H9 (cell line): ENCODE measurements at regions not wholly inside any gene's neighbourhood (a gene's known extent, or its start where the extent isn't known, plus 50 kb on each side); places are given as distances from the start of the nearest gene placed in this dataset.

Source experiments
- DNase-seq: peaks from one replicate; pipeline ENCODE4 v3.0.0-alpha.2; 2017
- H2AFZ ChIP-seq: one replicate; pipeline ENCODE4 v1.6.1; 2013; ENCODE audit warnings: mild to moderate bottlenecking, low read length, control low read depth, moderate library complexity
- H2AK5ac ChIP-seq: 2 replicates; pipeline ENCODE4 v1.6.1; 2013; ENCODE audit warnings: low read length, control low read depth, mixed read lengths; ENCODE audit not compliant: insufficient read length
- H2BK120ac ChIP-seq: one replicate; pipeline ENCODE4 v1.6.1; 2013; ENCODE audit warnings: low read depth, mild to moderate bottlenecking, low read length, control low read depth, inconsistent platforms; ENCODE audit not compliant: poor library complexity, severe bottlenecking
- H2BK12ac ChIP-seq: 2 replicates; pipeline ENCODE4 v1.6.1; 2013; ENCODE audit warnings: low read length, control low read depth, mixed read lengths, low read depth; ENCODE audit not compliant: insufficient read length
- H2BK15ac ChIP-seq: 2 replicates; pipeline ENCODE4 v1.6.1; 2013; ENCODE audit warnings: low read depth, low read length, control low read depth
- H2BK20ac ChIP-seq: one replicate; pipeline ENCODE4 v1.6.1; 2013; ENCODE audit warnings: low read depth, mild to moderate bottlenecking, low read length, control low read depth, inconsistent platforms; ENCODE audit not compliant: poor library complexity, severe bottlenecking
- H2BK5ac ChIP-seq: 2 replicates; pipeline ENCODE4 v1.6.1; 2013; ENCODE audit warnings: low read length, control low read depth, mixed read lengths; ENCODE audit not compliant: insufficient read length
- H3K14ac ChIP-seq: 2 replicates; pipeline ENCODE4 v1.6.1; 2013; ENCODE audit warnings: low read length, control low read depth; ENCODE audit not compliant: insufficient read depth
- H3K18ac ChIP-seq: 2 replicates; pipeline ENCODE4 v1.6.1; 2013; ENCODE audit warnings: low read depth, mild to moderate bottlenecking, mixed read lengths, low read length, control low read depth; ENCODE audit not compliant: insufficient read length
- H3K23ac ChIP-seq: 2 replicates; pipeline ENCODE4 v1.6.1; 2013; ENCODE audit warnings: low read length, control low read depth, mixed read lengths, low read depth; ENCODE audit not compliant: insufficient read length
- H3K23me2 ChIP-seq: 2 replicates; pipeline ENCODE4 v1.6.1; 2013; ENCODE audit warnings: low read depth, mild to moderate bottlenecking, mixed read lengths, low read length, control low read depth; ENCODE audit not compliant: insufficient read length, poor library complexity, severe bottlenecking
- H3K27ac ChIP-seq: 2 replicates; pipeline ENCODE4 v1.5.1; 2013; ENCODE audit warnings: low read length, control low read depth, mixed read lengths, low read depth; ENCODE audit not compliant: insufficient read length
- H3K27me3 ChIP-seq: 2 replicates; pipeline ENCODE4 v1.6.1; 2013; ENCODE audit warnings: low read length, control low read depth, inconsistent platforms; ENCODE audit not compliant: insufficient read depth
- H3K4ac ChIP-seq: 2 replicates; pipeline ENCODE4 v1.6.1; 2013; ENCODE audit warnings: low read depth, mild to moderate bottlenecking, control low read depth, inconsistent platforms, low read length, moderate library complexity
- H3K4me1 ChIP-seq: 2 replicates; pipeline ENCODE4 v1.6.1; 2013; ENCODE audit warnings: low read length, control low read depth, inconsistent platforms; ENCODE audit not compliant: insufficient read depth
- H3K4me2 ChIP-seq: 2 replicates; pipeline ENCODE4 v1.6.1; 2013; ENCODE audit warnings: low read length, control low read depth, mixed read lengths; ENCODE audit not compliant: insufficient read length, insufficient read depth
- H3K56ac ChIP-seq: 2 replicates; pipeline ENCODE4 v1.6.1; 2013; ENCODE audit warnings: low read depth, mild to moderate bottlenecking, mixed read lengths, low read length, control low read depth; ENCODE audit not compliant: insufficient read length
- H3K79me1 ChIP-seq: 2 replicates; pipeline ENCODE4 v1.6.1; 2013; ENCODE audit warnings: low read depth, mild to moderate bottlenecking, moderate library complexity, low read length, control low read depth, inconsistent platforms; ENCODE audit not compliant: insufficient read depth, poor library complexity, severe bottlenecking
- H3K79me2 ChIP-seq: 2 replicates; pipeline ENCODE4 v1.6.1; 2013; ENCODE audit warnings: low read length, control low read depth, inconsistent platforms; ENCODE audit not compliant: insufficient read depth
- H3K9ac ChIP-seq: 2 replicates; pipeline ENCODE4 v1.6.1; 2013; ENCODE audit warnings: low read length, control low read depth, mixed read lengths; ENCODE audit not compliant: insufficient read length; ENCODE audit errors: extremely low read depth
- H3K9me3 ChIP-seq: one replicate; pipeline ENCODE4 v1.6.1; 2013; ENCODE audit warnings: low read depth, low read length, inconsistent platforms; ENCODE audit not compliant: control insufficient read depth
- H3T11ph ChIP-seq: one replicate; pipeline ENCODE4 v1.6.1; 2013; ENCODE audit warnings: mild to moderate bottlenecking, low read length, control low read depth, inconsistent platforms
- H4K20me1 ChIP-seq: one replicate; pipeline ENCODE4 v1.6.1; 2013; ENCODE audit not compliant: control insufficient read depth, insufficient read length, insufficient read depth
- H4K5ac ChIP-seq: 2 replicates; pipeline ENCODE4 v1.6.1; 2013; ENCODE audit warnings: low read depth, mild to moderate bottlenecking, mixed read lengths, low read length, control low read depth; ENCODE audit not compliant: insufficient read length
- H4K8ac ChIP-seq: replicated peaks from 2 replicates; pipeline ENCODE4 v1.6.1; 2013; ENCODE audit warnings: low read length, control low read depth, mixed read lengths, low read depth; ENCODE audit not compliant: insufficient read length
- H4K91ac ChIP-seq: 2 replicates; pipeline ENCODE4 v1.6.1; 2013; ENCODE audit warnings: low read depth, mild to moderate bottlenecking, moderate library complexity, mixed read lengths, low read length, control low read depth; ENCODE audit not compliant: insufficient read length
- H3K27ac Mint-ChIP-seq, 3 experiments: 2 replicates in 2 of 3; 3 replicates in 1 of 3; pipeline ENCODE4 v1.8.0; 2020 to 2021; ENCODE audit warnings: mixed read lengths in 3 of 3, mild to moderate bottlenecking in 1 of 3, moderate library complexity in 1 of 3
- H3K27me3 Mint-ChIP-seq: 2 replicates; pipeline ENCODE4 v1.8.0; 2021; ENCODE audit warnings: low read depth, mild to moderate bottlenecking, moderate library complexity, mixed read lengths
- H3K36me3 Mint-ChIP-seq, 3 experiments: 2 replicates in 2 of 3; 3 replicates in 1 of 3; pipeline ENCODE4 v1.8.0; 2020 to 2021; ENCODE audit warnings: low read depth in 3 of 3, mixed read lengths in 3 of 3; ENCODE audit not compliant: insufficient read depth in 1 of 3
- H3K4me1 Mint-ChIP-seq, 2 experiments: 2 replicates each; pipeline ENCODE4 v1.8.0; 2020; ENCODE audit warnings: mixed read lengths in 2 of 2
- H3K4me3 Mint-ChIP-seq, 2 experiments: 2 replicates in 1 of 2; 3 replicates in 1 of 2; pipeline ENCODE4 v1.8.0; 2020 to 2021; ENCODE audit warnings: mild to moderate bottlenecking in 2 of 2, mixed read lengths in 2 of 2, moderate library complexity in 1 of 2
- H3K9me3 Mint-ChIP-seq, 2 experiments: 2 replicates in 1 of 2; 3 replicates in 1 of 2; pipeline ENCODE4 v1.8.0; 2020; ENCODE audit warnings: mild to moderate bottlenecking in 2 of 2, mixed read lengths in 2 of 2, moderate library complexity in 1 of 2
- CTCF ChIP-seq: fragments of 200-600 bp; sonication (generic); conservative IDR thresholded peaks from 3 replicates; pipeline ENCODE4 v1.8.0; 2021; ENCODE audit warnings: antibody characterized with exemption, mild to moderate bottlenecking
- WGBS: extraction: QIAGEN DNeasy Blood & Tissue Kit; methylation state at CpG from one replicate; pipeline ENCODE4 v1.1.7; 2013; ENCODE audit warnings: missing lambda C conversion rate, low lambda C conversion rate, mixed read lengths; ENCODE audit not compliant: insufficient read length; ENCODE audit errors: extremely low coverage; 5-methylcytosine and 5-hydroxymethylcytosine counted together

GRCh38 chr1:88175631-88176226 is 508.3 kb upstream of the PKN2 start:
- no peak for TF ChIP-seq CTCF
- Histone ChIP-seq H2BK15ac (no peak overlapping the region), H4K91ac (no peak overlapping the region), H2BK5ac (no peak overlapping the region), H3K79me1 (no peaks in the 10 kb centered on the region), H3K4me2 (no peak overlapping the region), H3K23me2 (no peaks in the 10 kb centered on the region), H3K27me3 (no peaks in the 10 kb centered on the region), H3K4me1 (no peaks in the 10 kb centered on the region), H3K27ac (no peak overlapping the region), H3K18ac (no peak overlapping the region), H2BK120ac (no peak overlapping the region), H3K56ac (no peak overlapping the region), H3K14ac (no peak overlapping the region), H3K4ac (no peak overlapping the region), H3T11ph (no peak overlapping the region), H4K5ac (no peak overlapping the region), H3K9ac (no peak overlapping the region), H2AK5ac (no peak overlapping the region), H4K20me1 (no peaks in the 10 kb centered on the region), H2BK20ac (no peak overlapping the region), H4K8ac (no peak overlapping the region), H3K23ac (no peak overlapping the region), H2AFZ (no peak overlapping the region), H3K79me2 (no peaks in the 10 kb centered on the region), H3K9me3 (no peaks in the 10 kb centered on the region), H2BK12ac (no peak overlapping the region)
- WGBS: no CpG with 5 or more reads among the region's 10 CpGs
- H3K27ac Mint-ChIP-seq: no peak overlapping the region
- H3K4me3 Mint-ChIP-seq: no peak overlapping the region
- no peaks in the 10 kb centered on the region for H3K9me3 Mint-ChIP-seq
- no peak for DNase-seq
- H3K4me1 Mint-ChIP-seq: peaks cover 11 to 20% of the 10 kb centered on the region in 2 experiments
- H3K36me3 Mint-ChIP-seq: no peaks in the 10 kb centered on the region
- no peaks in the 10 kb centered on the region for H3K27me3 Mint-ChIP-seq
